Neutrophil (primary cell): ENCODE measurements at regions not wholly inside any gene's neighbourhood (a gene's known extent, or its start where the extent isn't known, plus 50 kb on each side); places are given as distances from the start of the nearest gene placed in this dataset.

Experiments
- H3K27ac ChIP-seq: fragments of 200-600 bp; sonication (generic); 2 replicates; pipeline ENCODE4 v1.5.1; 2016; ENCODE audit warnings: mild to moderate bottlenecking, moderate library complexity
- H3K27me3 ChIP-seq: fragments of 200-600 bp; sonication (generic); 2 replicates; pipeline ENCODE4 v1.6.0; 2016; ENCODE audit warnings: mild to moderate bottlenecking
- H3K36me3 ChIP-seq: fragments of 200-600 bp; sonication (generic); 2 replicates; pipeline ENCODE4 v1.5.1; 2017
- H3K4me1 ChIP-seq, 2 experiments: fragments of 200-600 bp in 1 of 2; sonication (generic) in 1 of 2; 1 replicate in 1 of 2; 2 replicates in 1 of 2; pipeline versions ENCODE4 v1.5.1 to v1.6.1; 2013 to 2016; ENCODE audit warnings: low read depth in 1 of 2, low read length in 1 of 2, mild to moderate bottlenecking in 1 of 2, moderate library complexity in 1 of 2; ENCODE audit not compliant: control insufficient read depth in 1 of 2, insufficient read depth in 1 of 2
- H3K4me3 ChIP-seq, 2 experiments: fragments of 200-600 bp in 1 of 2; sonication (generic) in 1 of 2; 1 replicate in 1 of 2; 2 replicates in 1 of 2; pipeline ENCODE4 v1.5.1; 2013 to 2016; ENCODE audit warnings: low read depth in 1 of 2, low read length in 1 of 2, mild to moderate bottlenecking in 1 of 2, moderate library complexity in 1 of 2
- H3K9me3 ChIP-seq: fragments of 200-600 bp; sonication (generic); 2 replicates; pipeline ENCODE4 v1.5.1; 2016
- TF ChIP-seq, protein P1 (sequence below): fragments of 200-600 bp; sonication (generic); IDR thresholded peaks from 2 replicates; pipeline ENCODE4 v1.5.1; 2016; ENCODE audit warnings: antibody characterized with exemption

DNA sequence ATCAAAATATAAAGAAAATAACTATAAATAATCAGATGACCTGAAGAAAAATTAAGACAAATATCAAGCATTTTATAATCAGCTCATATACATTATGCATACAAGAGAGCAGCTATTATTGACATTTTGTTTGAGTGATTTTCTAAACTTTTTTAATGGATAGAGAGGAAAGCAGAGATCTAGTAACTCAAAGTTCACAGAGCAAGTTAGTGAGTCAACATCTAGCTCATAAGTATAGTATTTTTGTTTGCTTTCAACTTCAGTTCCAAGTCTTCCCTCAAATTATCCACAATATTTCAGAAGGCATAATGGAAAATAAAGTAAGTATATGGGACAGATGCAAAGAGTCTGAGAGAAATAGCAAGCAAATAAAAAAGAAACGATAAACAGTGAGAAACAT lies 470.1 kb upstream of the ALCAM start:
- no peaks in the 10 kb centered on the region for H3K36me3 ChIP-seq
- no peak overlapping the region for H3K4me3 ChIP-seq
- TF ChIP-seq, protein P1, sequence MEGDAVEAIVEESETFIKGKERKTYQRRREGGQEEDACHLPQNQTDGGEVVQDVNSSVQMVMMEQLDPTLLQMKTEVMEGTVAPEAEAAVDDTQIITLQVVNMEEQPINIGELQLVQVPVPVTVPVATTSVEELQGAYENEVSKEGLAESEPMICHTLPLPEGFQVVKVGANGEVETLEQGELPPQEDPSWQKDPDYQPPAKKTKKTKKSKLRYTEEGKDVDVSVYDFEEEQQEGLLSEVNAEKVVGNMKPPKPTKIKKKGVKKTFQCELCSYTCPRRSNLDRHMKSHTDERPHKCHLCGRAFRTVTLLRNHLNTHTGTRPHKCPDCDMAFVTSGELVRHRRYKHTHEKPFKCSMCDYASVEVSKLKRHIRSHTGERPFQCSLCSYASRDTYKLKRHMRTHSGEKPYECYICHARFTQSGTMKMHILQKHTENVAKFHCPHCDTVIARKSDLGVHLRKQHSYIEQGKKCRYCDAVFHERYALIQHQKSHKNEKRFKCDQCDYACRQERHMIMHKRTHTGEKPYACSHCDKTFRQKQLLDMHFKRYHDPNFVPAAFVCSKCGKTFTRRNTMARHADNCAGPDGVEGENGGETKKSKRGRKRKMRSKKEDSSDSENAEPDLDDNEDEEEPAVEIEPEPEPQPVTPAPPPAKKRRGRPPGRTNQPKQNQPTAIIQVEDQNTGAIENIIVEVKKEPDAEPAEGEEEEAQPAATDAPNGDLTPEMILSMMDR: no peak
- no peaks in the 10 kb centered on the region for H3K4me1 ChIP-seq
- no peaks in the 10 kb centered on the region for H3K27me3 ChIP-seq
- no peak overlapping the region for H3K27ac ChIP-seq
- H3K9me3 ChIP-seq: no peaks in the 10 kb centered on the region

- H3K27ac ChIP-seq: no peak overlapping the region
- TF ChIP-seq, protein P1: no peak
- no peaks in the 10 kb centered on the region for H3K27me3 ChIP-seq
- no peaks in the 10 kb centered on the region for H3K36me3 ChIP-seq
- no peaks in the 10 kb centered on the region for H3K9me3 ChIP-seq
- H3K4me1 ChIP-seq: no peaks in the 10 kb centered on the region
- H3K4me3 ChIP-seq: no peak overlapping the region
Observed at GRCh38 chr3:104901396-104901795, 465.3 kb upstream of the ALCAM start.

DNA sequence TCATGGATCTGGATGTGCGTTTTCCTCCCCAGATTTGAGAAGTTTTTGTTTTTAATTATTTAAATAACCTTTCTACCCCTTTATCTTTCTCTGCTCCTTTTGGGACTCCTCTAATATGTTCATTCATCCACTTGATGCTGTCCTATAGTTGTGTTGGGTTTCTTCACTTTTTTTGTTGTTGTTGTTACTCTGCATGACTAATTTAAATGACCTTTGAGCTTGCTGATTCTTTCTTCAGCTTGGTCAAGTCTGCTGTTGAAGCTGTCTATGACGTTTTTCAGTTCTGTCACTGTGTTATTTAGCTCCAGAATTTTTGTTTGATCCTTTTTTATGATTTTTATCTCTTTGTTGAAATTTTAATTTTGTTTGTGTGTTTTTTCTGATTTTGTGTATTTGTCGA lies 463.6 kb upstream of the ALCAM start:
- no peaks in the 10 kb centered on the region for H3K27me3 ChIP-seq
- H3K36me3 ChIP-seq: no peaks in the 10 kb centered on the region
- no peak overlapping the region for H3K4me3 ChIP-seq
- no peaks in the 10 kb centered on the region for H3K4me1 ChIP-seq
- TF ChIP-seq, protein P1: no peak
- H3K27ac ChIP-seq: no peak overlapping the region
- no peaks in the 10 kb centered on the region for H3K9me3 ChIP-seq

GRCh38 chr3:104906001-104906639 lies 460.6 kb upstream of the ALCAM start:
- H3K9me3 ChIP-seq: no peaks in the 10 kb centered on the region
- TF ChIP-seq, protein P1: no peak
- H3K27ac ChIP-seq: no peak overlapping the region
- H3K4me1 ChIP-seq: no peaks in the 10 kb centered on the region
- H3K36me3 ChIP-seq: no peaks in the 10 kb centered on the region
- H3K4me3 ChIP-seq: no peak overlapping the region
- no peaks in the 10 kb centered on the region for H3K27me3 ChIP-seq

DNA sequence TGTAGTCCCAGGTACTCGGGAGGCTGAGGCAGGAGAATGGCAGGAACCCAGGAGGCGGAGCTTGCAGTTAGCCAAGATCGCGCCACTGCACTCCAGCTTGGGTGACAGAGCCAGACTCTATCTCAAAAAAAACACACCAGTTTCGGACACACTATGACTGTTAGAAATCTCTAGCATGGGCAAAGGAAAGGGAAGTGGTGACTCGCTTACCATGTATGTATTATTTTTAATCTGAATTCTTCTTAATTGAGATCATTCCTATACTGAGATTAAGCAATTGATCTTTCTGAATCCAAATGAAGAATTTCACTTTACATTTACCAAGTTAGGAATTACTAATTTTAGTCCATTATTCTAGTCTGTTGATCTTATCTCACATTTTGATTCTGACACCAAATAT lies 459.2 kb upstream of the ALCAM start:
- H3K27me3 ChIP-seq: no peaks in the 10 kb centered on the region
- H3K4me1 ChIP-seq: no peaks in the 10 kb centered on the region
- no peak overlapping the region for H3K4me3 ChIP-seq
- no peaks in the 10 kb centered on the region for H3K9me3 ChIP-seq
- TF ChIP-seq, protein P1: no peak
- H3K36me3 ChIP-seq: no peaks in the 10 kb centered on the region
- H3K27ac ChIP-seq: no peak overlapping the region
